ENCODE measurements at regions not wholly inside any gene's neighbourhood (a gene's known extent, or its start where the extent isn't known, plus 50 kb on each side); places are given as distances from the start of the nearest gene placed in this dataset.

GRCh38 chr9:16131264-16131663 is 578.4 kb downstream of the CCDC171 start:
- Histone ChIP-seq H3K4me2 (ENCODE audit: insufficient read depth, low read length) (no peak overlapping the region), H3K4me1 (ENCODE audit: insufficient read depth, low read length) (peaks cover 22% of the 10 kb centered on the region), H4K20me1 (ENCODE audit: insufficient read depth, low read length) (no peaks in the 10 kb centered on the region), H3K36me3 (ENCODE audit: insufficient read depth, low read length) (no peaks in the 10 kb centered on the region), H3K4me3 (ENCODE audit: insufficient read depth, low read length) (no peak overlapping the region), H3K9me3 (ENCODE audit: low read depth, low read length) (no peaks in the 10 kb centered on the region), H3K79me2 (ENCODE audit: insufficient read depth, low read length) (no peaks in the 10 kb centered on the region), H3K27me3 (ENCODE audit: insufficient read depth, low read length) (no peaks in the 10 kb centered on the region), H3K27ac (ENCODE audit: low read depth, low read length) (no peak overlapping the region), H2AFZ (ENCODE audit: low read length) (no peak overlapping the region)
- peak; percentile 63 for TF ChIP-seq CTCF (IDR thresholded peaks at IDR 0.05; ENCODE audit: extremely low read depth, low read depth, low read length)
- DNase-seq (ENCODE audit: insufficient read length, low spot score, missing footprints) = no peak

GRCh38 chr9:16132513-16132912 is 579.7 kb downstream of the CCDC171 start:
- Histone ChIP-seq H2AFZ (ENCODE audit: low read length) (no peak overlapping the region), H3K4me3 (ENCODE audit: insufficient read depth, low read length) (no peak overlapping the region), H3K27ac (ENCODE audit: low read depth, low read length) (peak overlapping the region; percentile 33), H3K79me2 (ENCODE audit: insufficient read depth, low read length) (no peaks in the 10 kb centered on the region), H3K36me3 (ENCODE audit: insufficient read depth, low read length) (no peaks in the 10 kb centered on the region), H3K9me3 (ENCODE audit: low read depth, low read length) (no peaks in the 10 kb centered on the region), H3K4me2 (ENCODE audit: insufficient read depth, low read length) (no peak overlapping the region), H3K4me1 (ENCODE audit: insufficient read depth, low read length) (peaks cover 28% of the 10 kb centered on the region), H4K20me1 (ENCODE audit: insufficient read depth, low read length) (no peaks in the 10 kb centered on the region), H3K27me3 (ENCODE audit: insufficient read depth, low read length) (no peaks in the 10 kb centered on the region)
- TF ChIP-seq CTCF (IDR thresholded peaks at IDR 0.05; ENCODE audit: extremely low read depth, low read depth, low read length) = no peak
- DNase-seq (ENCODE audit: insufficient read length, low spot score, missing footprints) = no peak

- Histone ChIP-seq H3K4me3 (ENCODE audit: insufficient read depth, low read length) (no peak overlapping the region), H4K20me1 (ENCODE audit: insufficient read depth, low read length) (no peaks in the 10 kb centered on the region), H3K36me3 (ENCODE audit: insufficient read depth, low read length) (no peaks in the 10 kb centered on the region), H3K4me1 (ENCODE audit: insufficient read depth, low read length) (peaks cover 33% of the 10 kb centered on the region), H3K27me3 (ENCODE audit: insufficient read depth, low read length) (no peaks in the 10 kb centered on the region), H2AFZ (ENCODE audit: low read length) (no peak overlapping the region), H3K79me2 (ENCODE audit: insufficient read depth, low read length) (no peaks in the 10 kb centered on the region), H3K4me2 (ENCODE audit: insufficient read depth, low read length) (no peak overlapping the region), H3K9me3 (ENCODE audit: low read depth, low read length) (no peaks in the 10 kb centered on the region), H3K27ac (ENCODE audit: low read depth, low read length) (no peak overlapping the region)
- TF ChIP-seq CTCF (IDR thresholded peaks at IDR 0.05; ENCODE audit: extremely low read depth, low read depth, low read length) = no peak
- no peak for DNase-seq (ENCODE audit: insufficient read length, low spot score, missing footprints)
Measured at GRCh38 chr9:16133032-16133431, 580.2 kb downstream of the CCDC171 start.

- H3K79me2 ChIP-seq (ENCODE audit: insufficient read depth, low read length) = no peaks in the 10 kb centered on the region
- H3K27ac ChIP-seq (ENCODE audit: low read depth, low read length) = peak overlapping the region; percentile 28
- DNase-seq (ENCODE audit: insufficient read length, low spot score, missing footprints) = peak; percentile 78
- peak; percentile 73 for TF ChIP-seq CTCF (IDR thresholded peaks at IDR 0.05; ENCODE audit: extremely low read depth, low read depth, low read length)
- H3K9me3 ChIP-seq (ENCODE audit: low read depth, low read length) = no peaks in the 10 kb centered on the region
- H4K20me1 ChIP-seq (ENCODE audit: insufficient read depth, low read length) = no peaks in the 10 kb centered on the region
- no peaks in the 10 kb centered on the region for H3K36me3 ChIP-seq (ENCODE audit: insufficient read depth, low read length)
- peak overlapping the region; percentile 54 for H2AFZ ChIP-seq (ENCODE audit: low read length)
- H3K4me2 ChIP-seq (ENCODE audit: insufficient read depth, low read length) = peak overlapping the region; percentile 16
- H3K4me1 ChIP-seq (ENCODE audit: insufficient read depth, low read length) = peaks cover 39% of the 10 kb centered on the region
- no peaks in the 10 kb centered on the region for H3K27me3 ChIP-seq (ENCODE audit: insufficient read depth, low read length)
- no peak overlapping the region for H3K4me3 ChIP-seq (ENCODE audit: insufficient read depth, low read length)
Measured at GRCh38 chr9:16133556-16134227, 580.8 kb downstream of the CCDC171 start.

Measured in osteoblast (primary cell).